ENCODE measurements at regions not wholly inside any gene's neighbourhood (a gene's known extent, or its start where the extent isn't known, plus 50 kb on each side); places are given as distances from the start of the nearest gene placed in this dataset.

GRCh38 chr3:21185816-21186314 lies 565.1 kb downstream of the ZNF385D start:
- no peak overlapping the region for H4K91ac ChIP-seq (ENCODE audit: insufficient read length, low read depth, low read length)
- H3K14ac ChIP-seq (ENCODE audit: insufficient read depth, low read length): no peak overlapping the region
- no peaks in the 10 kb centered on the region for H3K23me2 ChIP-seq (ENCODE audit: insufficient read length, low read depth, low read length, poor library complexity, severe bottlenecking)
- WGBS (ENCODE audit: extremely low coverage, insufficient read length, low lambda C conversion rate): no CpG with 5 or more reads among the region's 6 CpGs
- H3K79me1 ChIP-seq (ENCODE audit: insufficient read depth, low read depth, low read length, poor library complexity, severe bottlenecking): no peaks in the 10 kb centered on the region
- peaks cover 5 to 9% of the 10 kb centered on the region in 2 experiments; a peak in 3 of 4 replicates for H3K4me1 Mint-ChIP-seq
- no peaks in the 10 kb centered on the region for H3K27me3 ChIP-seq (ENCODE audit: insufficient read depth, low read length)
- H3T11ph ChIP-seq (ENCODE audit: low read length): no peak overlapping the region
- no peak overlapping the region for H2BK15ac ChIP-seq (ENCODE audit: low read depth, low read length)
- H2BK12ac ChIP-seq (ENCODE audit: insufficient read length, low read depth, low read length): no peak overlapping the region
- H3K4me2 ChIP-seq (ENCODE audit: insufficient read depth, insufficient read length, low read length): no peak overlapping the region
- H3K18ac ChIP-seq (ENCODE audit: insufficient read length, low read depth, low read length): no peak overlapping the region
- peaks cover 3 to 5% of the 10 kb centered on the region in 2 experiments; a peak in 3 of 5 replicates for H3K9me3 Mint-ChIP-seq
- no peak overlapping the region for H2AFZ ChIP-seq (ENCODE audit: low read length)
- no peak overlapping the region for H4K5ac ChIP-seq (ENCODE audit: insufficient read length, low read depth, low read length)
- no peak overlapping the region for H3K4ac ChIP-seq (ENCODE audit: low read depth, low read length)
- no peak overlapping the region for H2AK5ac ChIP-seq (ENCODE audit: insufficient read length, low read length)
- no peak for TF ChIP-seq CTCF (conservative IDR thresholded peaks at IDR 0.05)
- no peak overlapping the region for H3K56ac ChIP-seq (ENCODE audit: insufficient read length, low read depth, low read length)
- H3K27me3 Mint-ChIP-seq (ENCODE audit: low read depth): no peaks in the 10 kb centered on the region
- no peak overlapping the region for H3K23ac ChIP-seq (ENCODE audit: insufficient read length, low read depth, low read length)
- H4K8ac ChIP-seq (replicated peaks; ENCODE audit: insufficient read length, low read depth, low read length): no peak overlapping the region
- no peak overlapping the region; a peak in 1 of 7 replicates for H3K27ac Mint-ChIP-seq
- no peaks in the 10 kb centered on the region for H3K4me1 ChIP-seq (ENCODE audit: insufficient read depth, low read length)
- no peak overlapping the region for H3K9ac ChIP-seq (ENCODE audit: extremely low read depth, insufficient read length, low read length)
- H2BK20ac ChIP-seq (ENCODE audit: low read depth, low read length, poor library complexity, severe bottlenecking): no peak overlapping the region
- H3K4me3 Mint-ChIP-seq: no peak overlapping the region
- no peak overlapping the region for H2BK120ac ChIP-seq (ENCODE audit: low read depth, low read length, poor library complexity, severe bottlenecking)
- no peak overlapping the region for H3K27ac ChIP-seq (ENCODE audit: insufficient read length, low read depth, low read length)
- H3K9me3 ChIP-seq (ENCODE audit: control insufficient read depth, low read depth, low read length): no peaks in the 10 kb centered on the region
- H3K36me3 Mint-ChIP-seq (ENCODE audit: insufficient read depth in 1 of 3, low read depth in 3 of 3): no peaks in the 10 kb centered on the region; a peak in 1 of 7 replicates
- H4K20me1 ChIP-seq (ENCODE audit: control insufficient read depth, insufficient read depth, insufficient read length): no peaks in the 10 kb centered on the region
- no peaks in the 10 kb centered on the region for H3K79me2 ChIP-seq (ENCODE audit: insufficient read depth, low read length)
- no peak overlapping the region for H2BK5ac ChIP-seq (ENCODE audit: insufficient read length, low read length)
- no peak for DNase-seq

Data from H9 (cell line).